ENCODE measurements at regions not wholly inside any gene's neighbourhood (a gene's known extent, or its start where the extent isn't known, plus 50 kb on each side); places are given as distances from the start of the nearest gene placed in this dataset.

DNA sequence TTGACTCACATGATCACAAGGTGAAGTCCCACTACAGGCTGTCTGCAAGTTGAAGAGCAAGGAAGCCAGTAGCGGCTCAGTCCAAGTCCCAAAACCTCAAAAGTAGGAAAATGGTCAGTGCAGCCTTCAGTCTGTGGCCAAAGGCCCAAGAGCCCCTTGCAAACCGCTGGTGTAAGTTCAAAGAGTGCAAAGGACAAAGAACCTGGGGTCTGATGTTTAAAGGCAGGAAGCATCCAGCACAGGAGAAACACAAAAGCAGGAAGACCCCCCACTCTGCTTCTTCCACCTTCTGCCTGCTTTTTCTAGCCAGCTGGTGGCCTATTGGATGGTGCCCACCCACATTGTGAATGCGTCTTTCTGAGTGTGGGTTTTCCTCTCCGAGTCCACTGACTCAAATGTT is 2222.6 kb downstream of the MRPL39 start:
- no peak overlapping the region for H3K14ac ChIP-seq (ENCODE audit: low read length in 2 of 2)
- WGBS: 30% methylated on average over 3 of the region's 4 CpGs

DNA sequence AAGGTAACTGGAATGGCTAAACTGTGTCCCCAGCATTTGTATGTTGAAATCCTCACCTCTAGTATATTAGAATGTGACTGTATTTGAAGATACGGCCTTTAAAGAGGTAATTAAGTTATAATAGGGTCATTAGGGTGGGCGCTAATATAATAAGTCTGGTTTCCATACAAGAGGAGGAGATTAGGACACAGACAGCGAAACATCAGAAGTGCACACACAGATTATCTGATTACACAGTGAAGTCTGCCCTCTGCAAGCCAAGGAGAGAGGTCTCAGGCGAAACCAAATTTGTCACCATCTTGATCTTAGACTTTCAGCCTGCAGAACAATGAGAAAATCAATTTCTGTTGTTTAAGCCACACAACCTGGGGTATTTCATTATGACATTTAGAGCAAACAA is 2233.1 kb downstream of the MRPL39 start:
- H2BK15ac ChIP-seq (ENCODE audit: low read depth, poor library complexity, severe bottlenecking): no peak overlapping the region
- H3K23ac ChIP-seq (ENCODE audit: low read length in 2 of 2): no peak overlapping the region
- peaks cover 7% of the 10 kb centered on the region for H3K9me3 ChIP-seq (ENCODE audit: control insufficient read depth, low read length)
- H3K36me3 ChIP-seq (ENCODE audit: control insufficient read depth in 1 of 2, insufficient read depth in 2 of 2, low read depth in 1 of 2, low read length in 2 of 2): no peaks in the 10 kb centered on the region
- H3K18ac ChIP-seq (ENCODE audit: low read depth in 1 of 2, low read length in 2 of 2): no peak overlapping the region
- H3K27ac ChIP-seq (ENCODE audit: low read length, poor library complexity, severe bottlenecking): no peak overlapping the region
- H3K9ac ChIP-seq (ENCODE audit: low read length): no peak overlapping the region
- H3K27me3 ChIP-seq (ENCODE audit: control insufficient read depth in 1 of 2, insufficient read depth in 1 of 2, low read length in 2 of 2): no peaks in the 10 kb centered on the region
- no peak overlapping the region for H3K4me2 ChIP-seq (ENCODE audit: low read length, poor library complexity, severe bottlenecking)
- H2BK5ac ChIP-seq (ENCODE audit: low read depth, low read length, poor library complexity, severe bottlenecking): no peak overlapping the region
- WGBS: 65% methylated on average over 4 of the region's 4 CpGs
- H4K91ac ChIP-seq (ENCODE audit: low read length): no peak overlapping the region
- DNase-seq: no peak
- no peak overlapping the region for H2AFZ ChIP-seq (ENCODE audit: low read depth, low read length)
- H2BK12ac ChIP-seq (ENCODE audit: low read length in 2 of 2): no peak overlapping the region
- H3K4me3 ChIP-seq (ENCODE audit: insufficient read depth in 1 of 2, low read depth in 1 of 2, low read length in 2 of 2): no peak overlapping the region
- no peak overlapping the region for H3K4ac ChIP-seq (ENCODE audit: low read depth in 1 of 2, low read length in 2 of 2)
- H2AK5ac ChIP-seq (ENCODE audit: low read length, severe bottlenecking): no peak overlapping the region
- H3K14ac ChIP-seq (ENCODE audit: low read length in 2 of 2): no peak overlapping the region
- no peak overlapping the region for H4K8ac ChIP-seq (ENCODE audit: low read length)
- H3K4me1 ChIP-seq (ENCODE audit: control insufficient read depth, insufficient read depth, low read depth, low read length): no peaks in the 10 kb centered on the region
- H3K79me1 ChIP-seq (replicated peaks; ENCODE audit: low read length, poor library complexity, severe bottlenecking): no peaks in the 10 kb centered on the region
- H2BK120ac ChIP-seq (ENCODE audit: low read depth, low read length): no peak overlapping the region

More for the DNA sequence above, 2222.6 kb downstream of the MRPL39 start:
- no peak overlapping the region for H3K23ac ChIP-seq (ENCODE audit: low read length in 2 of 2)
- no peak overlapping the region for H2BK5ac ChIP-seq (ENCODE audit: low read depth, low read length, poor library complexity, severe bottlenecking)
- H2BK15ac ChIP-seq (ENCODE audit: low read depth, poor library complexity, severe bottlenecking): no peak overlapping the region
- no peak overlapping the region for H2AFZ ChIP-seq (ENCODE audit: low read depth, low read length)
- no peak overlapping the region for H3K18ac ChIP-seq (ENCODE audit: low read depth in 1 of 2, low read length in 2 of 2)
- H3K27ac ChIP-seq (ENCODE audit: low read length, poor library complexity, severe bottlenecking): no peak overlapping the region
- no peak overlapping the region for H3K9ac ChIP-seq (ENCODE audit: low read length)
- H3K4me1 ChIP-seq (ENCODE audit: control insufficient read depth, insufficient read depth, low read depth, low read length): no peaks in the 10 kb centered on the region
- H3K4me2 ChIP-seq (ENCODE audit: low read length, poor library complexity, severe bottlenecking): no peak overlapping the region
- no peak overlapping the region for H3K4me3 ChIP-seq (ENCODE audit: insufficient read depth in 1 of 2, low read depth in 1 of 2, low read length in 2 of 2)
- no peak overlapping the region for H2AK5ac ChIP-seq (ENCODE audit: low read length, severe bottlenecking)
- H4K91ac ChIP-seq (ENCODE audit: low read length): no peak overlapping the region
- H3K4ac ChIP-seq (ENCODE audit: low read depth in 1 of 2, low read length in 2 of 2): no peak overlapping the region
- H2BK12ac ChIP-seq (ENCODE audit: low read length in 2 of 2): no peak overlapping the region
- H2BK120ac ChIP-seq (ENCODE audit: low read depth, low read length): no peak overlapping the region
- H3K9me3 ChIP-seq (ENCODE audit: control insufficient read depth, low read length): peaks cover 10% of the 10 kb centered on the region
- DNase-seq: no peak
- no peaks in the 10 kb centered on the region for H3K27me3 ChIP-seq (ENCODE audit: control insufficient read depth in 1 of 2, insufficient read depth in 1 of 2, low read length in 2 of 2)
- no peaks in the 10 kb centered on the region for H3K79me1 ChIP-seq (replicated peaks; ENCODE audit: low read length, poor library complexity, severe bottlenecking)
- H4K8ac ChIP-seq (ENCODE audit: low read length): no peak overlapping the region
- no peaks in the 10 kb centered on the region for H3K36me3 ChIP-seq (ENCODE audit: control insufficient read depth in 1 of 2, insufficient read depth in 2 of 2, low read depth in 1 of 2, low read length in 2 of 2)

DNA sequence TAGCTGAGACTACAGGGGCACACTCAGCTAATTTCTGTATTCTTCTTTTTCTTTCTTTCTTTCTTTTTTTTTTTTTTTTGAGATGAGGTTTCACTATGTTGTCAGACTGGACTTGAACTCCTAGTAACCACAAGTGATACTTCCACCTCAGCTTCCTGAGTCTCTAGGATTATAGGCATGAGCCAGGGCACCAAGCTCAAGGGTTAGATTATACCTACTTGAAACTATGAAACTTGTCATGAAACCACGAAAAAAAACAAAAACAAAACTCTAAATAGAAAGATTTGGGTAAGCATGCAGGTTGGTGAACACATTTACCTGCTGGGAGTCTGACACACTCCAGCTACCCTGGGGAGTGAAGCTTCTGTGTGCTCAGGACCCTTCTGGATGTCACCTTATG is 2250.4 kb downstream of the MRPL39 start:
- H3K23ac ChIP-seq (ENCODE audit: low read length in 2 of 2): no peak overlapping the region
- H2BK120ac ChIP-seq (ENCODE audit: low read depth, low read length): no peak overlapping the region
- H2BK15ac ChIP-seq (ENCODE audit: low read depth, poor library complexity, severe bottlenecking): no peak overlapping the region
- H3K4me2 ChIP-seq (ENCODE audit: low read length, poor library complexity, severe bottlenecking): no peak overlapping the region
- WGBS: 40% methylated on average over 1 of the region's 1 CpG
- H3K79me1 ChIP-seq (replicated peaks; ENCODE audit: low read length, poor library complexity, severe bottlenecking): no peaks in the 10 kb centered on the region
- no peak overlapping the region for H2AFZ ChIP-seq (ENCODE audit: low read depth, low read length)
- no peaks in the 10 kb centered on the region for H3K36me3 ChIP-seq (ENCODE audit: control insufficient read depth in 1 of 2, insufficient read depth in 2 of 2, low read depth in 1 of 2, low read length in 2 of 2)
- no peak overlapping the region for H3K4ac ChIP-seq (ENCODE audit: low read depth in 1 of 2, low read length in 2 of 2)
- H3K4me1 ChIP-seq (ENCODE audit: control insufficient read depth, insufficient read depth, low read depth, low read length): no peaks in the 10 kb centered on the region
- H2BK12ac ChIP-seq (ENCODE audit: low read length in 2 of 2): no peak overlapping the region
- no peak overlapping the region for H4K91ac ChIP-seq (ENCODE audit: low read length)
- H2BK5ac ChIP-seq (ENCODE audit: low read depth, low read length, poor library complexity, severe bottlenecking): no peak overlapping the region
- H3K18ac ChIP-seq (ENCODE audit: low read depth in 1 of 2, low read length in 2 of 2): no peak overlapping the region
- H3K9ac ChIP-seq (ENCODE audit: low read length): no peak overlapping the region
- no peak overlapping the region for H4K8ac ChIP-seq (ENCODE audit: low read length)
- DNase-seq: no peak
- H3K4me3 ChIP-seq (ENCODE audit: insufficient read depth in 1 of 2, low read depth in 1 of 2, low read length in 2 of 2): no peak overlapping the region
- H3K27me3 ChIP-seq (ENCODE audit: control insufficient read depth in 1 of 2, insufficient read depth in 1 of 2, low read length in 2 of 2): no peaks in the 10 kb centered on the region
- H3K9me3 ChIP-seq (ENCODE audit: control insufficient read depth, low read length): peaks cover 3% of the 10 kb centered on the region
- H2AK5ac ChIP-seq (ENCODE audit: low read length, severe bottlenecking): no peak overlapping the region
- no peak overlapping the region for H3K14ac ChIP-seq (ENCODE audit: low read length in 2 of 2)
- H3K27ac ChIP-seq (ENCODE audit: low read length, poor library complexity, severe bottlenecking): no peak overlapping the region

DNA sequence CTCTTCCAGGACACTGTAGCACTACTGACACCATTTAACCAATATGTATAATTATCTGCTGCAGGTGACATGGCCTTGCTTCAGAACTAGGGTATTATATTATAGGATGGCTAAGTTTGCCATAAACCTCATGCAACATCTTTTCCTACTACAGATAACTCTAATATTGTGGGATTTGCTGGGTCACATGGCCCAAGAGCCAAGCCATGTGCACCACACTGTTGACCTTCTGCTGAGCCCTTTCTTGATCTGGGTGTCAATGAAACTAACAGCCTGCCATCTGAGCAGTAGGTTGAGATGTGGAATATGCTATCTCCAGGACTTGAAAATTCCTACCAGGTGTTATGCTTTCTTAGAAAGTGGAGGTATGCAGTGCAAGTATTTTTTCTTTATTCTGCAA is 2291.1 kb downstream of the MRPL39 start:
- Histone ChIP-seq H3K4me1 (ENCODE audit: control insufficient read depth, insufficient read depth, low read depth, low read length) (no peaks in the 10 kb centered on the region), H3K23ac (ENCODE audit: low read length in 2 of 2) (no peak overlapping the region), H3K27me3 (ENCODE audit: control insufficient read depth in 1 of 2, insufficient read depth in 1 of 2, low read length in 2 of 2) (no peaks in the 10 kb centered on the region), H4K8ac (ENCODE audit: low read length) (no peak overlapping the region), H2BK15ac (ENCODE audit: low read depth, poor library complexity, severe bottlenecking) (no peak overlapping the region), H3K4me3 (ENCODE audit: insufficient read depth in 1 of 2, low read depth in 1 of 2, low read length in 2 of 2) (no peak overlapping the region), H2BK5ac (ENCODE audit: low read depth, low read length, poor library complexity, severe bottlenecking) (no peak overlapping the region), H2BK120ac (ENCODE audit: low read depth, low read length) (no peak overlapping the region), H3K14ac (ENCODE audit: low read length in 2 of 2) (no peak overlapping the region), H3K36me3 (ENCODE audit: control insufficient read depth in 1 of 2, insufficient read depth in 2 of 2, low read depth in 1 of 2, low read length in 2 of 2) (no peaks in the 10 kb centered on the region), H3K27ac (ENCODE audit: low read length, poor library complexity, severe bottlenecking) (no peak overlapping the region), H2AK5ac (ENCODE audit: low read length, severe bottlenecking) (no peak overlapping the region), H4K91ac (ENCODE audit: low read length) (no peak overlapping the region), H2BK12ac (ENCODE audit: low read length in 2 of 2) (no peak overlapping the region), H2AFZ (ENCODE audit: low read depth, low read length) (no peak overlapping the region), H3K9me3 (ENCODE audit: control insufficient read depth, low read length) (no peaks in the 10 kb centered on the region), H3K9ac (ENCODE audit: low read length) (no peak overlapping the region), H3K4ac (ENCODE audit: low read depth in 1 of 2, low read length in 2 of 2) (no peak overlapping the region), H3K79me1 (replicated peaks; ENCODE audit: low read length, poor library complexity, severe bottlenecking) (no peaks in the 10 kb centered on the region), H3K18ac (ENCODE audit: low read depth in 1 of 2, low read length in 2 of 2) (no peak overlapping the region), H3K4me2 (ENCODE audit: low read length, poor library complexity, severe bottlenecking) (no peak overlapping the region)
- no peak for DNase-seq

Measured in mesenchymal stem cell (in vitro differentiated cells and primary cell).